ENCODE measurements at regions not wholly inside any gene's neighbourhood (a gene's known extent, or its start where the extent isn't known, plus 50 kb on each side); places are given as distances from the start of the nearest gene placed in this dataset.

DNA sequence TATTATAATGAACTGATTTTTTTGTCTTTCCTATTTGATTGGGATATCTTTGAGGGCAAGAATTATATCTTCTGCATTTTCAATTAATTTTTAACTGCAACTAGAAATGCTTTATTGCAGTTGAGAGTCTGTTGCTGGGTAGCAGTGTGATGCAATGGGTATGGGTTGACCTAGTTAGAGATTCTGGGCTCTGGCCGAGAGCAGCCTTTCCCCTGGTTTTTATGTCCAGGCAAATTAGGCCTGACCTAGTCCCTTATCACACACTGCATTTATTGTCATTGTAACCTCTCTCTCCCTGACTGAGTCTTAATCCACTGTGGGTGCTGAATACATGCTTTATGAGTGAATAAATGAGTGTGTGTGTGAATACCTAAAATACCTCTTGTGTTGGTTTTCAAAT is 206.4 kb upstream of the PTGFR start:
- in situ Hi-C loops (cut with MboI; ENCODE audit: low sequenced_read_pairs, unreplicated experiment): no loop called here
- TF ChIP-seq CTCF (IDR thresholded peaks at IDR 0.05; ENCODE audit: borderline replicate concordance, control extremely low read depth, extremely low read depth, insufficient read depth, missing control alignments): no peak
- DNase-seq (ENCODE audit: low spot score): no peak

DNA sequence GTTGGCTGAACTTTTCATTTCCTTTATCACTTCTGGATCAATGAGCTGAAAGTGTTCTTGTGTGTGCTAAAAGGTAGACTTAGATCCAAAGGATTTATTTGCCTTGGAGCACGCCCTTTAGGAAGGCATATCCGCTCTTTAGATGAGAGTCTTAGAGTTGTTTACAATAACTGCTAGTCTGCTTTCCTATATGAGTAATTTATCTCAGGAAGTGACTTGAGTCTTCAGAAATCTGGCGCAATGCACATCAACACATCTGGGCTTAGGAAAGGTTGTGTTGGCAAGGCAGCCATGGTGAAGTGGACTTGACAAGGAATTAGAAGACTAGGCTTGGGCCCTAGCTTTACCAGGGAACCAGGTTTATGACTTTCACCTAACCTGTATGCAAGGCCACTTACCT is 204.1 kb upstream of the PTGFR start:
- TF ChIP-seq CTCF (IDR thresholded peaks at IDR 0.05; ENCODE audit: borderline replicate concordance, control extremely low read depth, extremely low read depth, insufficient read depth, missing control alignments): no peak
- in situ Hi-C loops (cut with MboI; ENCODE audit: low sequenced_read_pairs, unreplicated experiment): no loop called here
- DNase-seq (ENCODE audit: low spot score): no peak

- in situ Hi-C loops (cut with MboI; ENCODE audit: low sequenced_read_pairs, unreplicated experiment): no loop called here
- no peak for DNase-seq (ENCODE audit: low spot score)
- TF ChIP-seq CTCF (IDR thresholded peaks at IDR 0.05; ENCODE audit: borderline replicate concordance, control extremely low read depth, extremely low read depth, insufficient read depth, missing control alignments): no peak
These were observed 201.2 kb upstream of the PTGFR start for GRCh38 chr1:78289603-78290002.

DNA sequence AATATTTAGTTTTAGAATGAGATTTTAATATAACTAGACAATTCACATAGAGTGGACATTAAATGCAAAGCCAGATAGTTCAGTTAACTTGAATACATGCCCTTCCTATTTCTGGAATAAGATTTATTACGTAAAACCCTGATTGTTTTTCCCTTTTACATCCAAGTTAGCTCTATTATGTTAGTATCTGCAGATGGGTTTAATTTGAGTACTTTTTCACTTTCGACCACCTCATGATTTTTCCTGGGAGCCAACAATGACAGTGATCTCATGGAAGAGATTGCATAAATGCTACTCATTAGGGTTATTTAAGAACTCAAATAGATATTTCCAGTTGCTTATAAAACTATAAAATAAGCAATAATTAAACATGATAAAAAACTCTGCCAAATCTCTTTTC is 199.4 kb upstream of the PTGFR start:
- TF ChIP-seq CTCF (IDR thresholded peaks at IDR 0.05; ENCODE audit: borderline replicate concordance, control extremely low read depth, extremely low read depth, insufficient read depth, missing control alignments): no peak
- DNase-seq (ENCODE audit: low spot score): no peak
- in situ Hi-C loops (cut with MboI; ENCODE audit: low sequenced_read_pairs, unreplicated experiment): no loop called here

DNA sequence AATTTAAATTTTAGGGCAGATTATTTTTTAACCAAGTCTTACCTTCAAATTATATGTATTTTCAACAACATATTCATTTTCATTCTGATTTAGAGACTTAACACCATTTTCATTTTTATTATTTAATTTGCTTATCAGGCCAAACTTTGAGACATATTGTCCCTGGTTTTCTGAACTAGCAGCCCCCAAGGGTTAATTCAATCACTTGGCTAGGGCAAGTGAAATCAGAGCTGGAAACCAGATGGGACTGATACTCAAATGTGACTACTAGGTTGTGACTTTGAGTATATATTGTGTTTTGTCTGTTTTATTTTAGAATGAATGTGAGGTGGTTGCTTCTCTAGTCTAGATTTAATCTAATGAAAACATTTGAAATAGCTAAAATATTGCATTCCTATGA is 198.9 kb upstream of the PTGFR start:
- TF ChIP-seq CTCF (IDR thresholded peaks at IDR 0.05; ENCODE audit: borderline replicate concordance, control extremely low read depth, extremely low read depth, insufficient read depth, missing control alignments): no peak
- DNase-seq (ENCODE audit: low spot score): no peak
- in situ Hi-C loops (cut with MboI; ENCODE audit: low sequenced_read_pairs, unreplicated experiment): no loop called here

- no peak for DNase-seq (ENCODE audit: low spot score)
- TF ChIP-seq CTCF (IDR thresholded peaks at IDR 0.05; ENCODE audit: borderline replicate concordance, control extremely low read depth, extremely low read depth, insufficient read depth, missing control alignments): no peak
- in situ Hi-C loops (cut with MboI; ENCODE audit: low sequenced_read_pairs, unreplicated experiment): no loop called here
These were observed 198.4 kb upstream of the PTGFR start for GRCh38 chr1:78292361-78292760.

- DNase-seq (ENCODE audit: low spot score): no peak
- in situ Hi-C loops (cut with MboI; ENCODE audit: low sequenced_read_pairs, unreplicated experiment): no loop called here
- no peak for TF ChIP-seq CTCF (IDR thresholded peaks at IDR 0.05; ENCODE audit: borderline replicate concordance, control extremely low read depth, extremely low read depth, insufficient read depth, missing control alignments)
These were observed 192.9 kb upstream of the PTGFR start for GRCh38 chr1:78297836-78298235.

Measured in GM13976 (cell line).